GM12878 (cell line): ENCODE measurements at regions not wholly inside any gene's neighbourhood (a gene's known extent, or its start where the extent isn't known, plus 50 kb on each side); places are given as distances from the start of the nearest gene placed in this dataset.

ENCODE experiments used
- ATAC-seq: fragments of 200-7000 bp; cut with Tn5 transposase; 3 replicates; pipeline ENCODE4 v1.9.1; 2020; ENCODE audit warnings: mild to moderate bottlenecking, moderate library complexity
- BruUV-seq: library from RNA; stranded (reverse); fragments of 400-500 nt; replicated peaks from 2 replicates; lab custom pipeline; 2021; lab: Mats Ljungman, UMichigan
- CTCF ChIA-PET: fragments of 300-600 bp; sonication (Branson Sonifier 250); formaldehyde crosslinking; extraction: SDS; loops from one replicate; lab custom pipeline; 2021; ENCODE audit warnings: inconsistent platforms; lab: Yijun Ruan, JAX
- POLR2A ChIA-PET: fragments of 350-600 bp; formaldehyde crosslinking; extraction: SDS; loops from one replicate; lab custom pipeline; 2021; ENCODE audit warnings: inconsistent platforms; lab: Charles Lee
- RAD21 ChIA-PET: fragments of 300-600 bp; sonication (Branson Sonifier 250); formaldehyde crosslinking; loops from one replicate; lab custom pipeline; 2023; ENCODE audit warnings: antibody characterized with exemption; ENCODE audit not compliant: unreplicated experiment; lab: Charles Lee
- SMC1A ChIA-PET: fragments of 300-600 bp; sonication (Branson Sonifier 250); formaldehyde crosslinking; loops from one replicate; lab custom pipeline; 2023; ENCODE audit not compliant: unreplicated experiment, uncharacterized antibody; lab: Charles Lee
- DNase-seq: peaks from one replicate; pipeline ENCODE4 v3.0.0-alpha.2; 2011; ENCODE audit warnings: low read depth, low spot score
- FAIRE-seq: peaks from 3 replicates; lab custom pipeline; 2011; peaks lifted over from hg19 to GRCh38; lab: Jason Lieb, UNC
- H2AFZ ChIP-seq: 2 replicates; pipeline ENCODE4 v1.6.0; 2011; ENCODE audit warnings: low read depth, low read length, control low read depth; ENCODE audit not compliant: control insufficient read depth
- H3K27ac ChIP-seq: 2 replicates; pipeline ENCODE4 v1.5.1; 2011; ENCODE audit warnings: control low read depth; ENCODE audit not compliant: control insufficient read depth, insufficient read depth
- H3K27me3 ChIP-seq, 2 experiments: replicated peaks in 1 of 2; 2 replicates each; pipeline versions ENCODE4 v1.6.0 to v1.6.1; 2011; ENCODE audit warnings: low read length in 1 of 2; ENCODE audit not compliant: control insufficient read depth in 2 of 2, insufficient read depth in 2 of 2
- H3K36me3 ChIP-seq, 2 experiments: 2 replicates each; pipeline ENCODE4 v1.5.1; 2011; ENCODE audit warnings: low read length in 1 of 2; ENCODE audit not compliant: control insufficient read depth in 2 of 2, insufficient read depth in 2 of 2
- H3K4me1 ChIP-seq: 2 replicates; pipeline ENCODE4 v1.6.1; 2011; ENCODE audit warnings: mild to moderate bottlenecking, low read length, moderate library complexity, mixed read lengths; ENCODE audit not compliant: control insufficient read depth, insufficient read depth
- H3K4me2 ChIP-seq: 2 replicates; pipeline ENCODE4 v1.6.0; 2011; ENCODE audit warnings: control low read depth; ENCODE audit not compliant: control insufficient read depth, insufficient read depth
- H3K4me3 ChIP-seq: fragments of 200-600 bp; sonication (generic); 2 replicates; pipeline ENCODE4 v1.5.1; 2016
- H3K79me2 ChIP-seq: 2 replicates; pipeline ENCODE4 v1.6.0; 2011; ENCODE audit warnings: low read length; ENCODE audit not compliant: control insufficient read depth, insufficient read depth
- H3K9ac ChIP-seq: 2 replicates; pipeline ENCODE4 v1.8.0; 2011; ENCODE audit warnings: low read length, control low read depth, mixed read lengths; ENCODE audit not compliant: control insufficient read depth, insufficient read depth
- H3K9me3 ChIP-seq: replicated peaks from 3 replicates; pipeline ENCODE4 v1.5.1; 2011; ENCODE audit warnings: mild to moderate bottlenecking, low read length; ENCODE audit not compliant: control insufficient read depth, insufficient read depth
- H4K20me1 ChIP-seq: 2 replicates; pipeline ENCODE4 v1.6.0; 2011; ENCODE audit not compliant: control insufficient read depth, insufficient read depth
- CEBPB ChIP-seq, 2 experiments: fragments of 150-350 bp in 1 of 2; IDR thresholded peaks; 2 replicates each; pipeline ENCODE4 v1.6.1; 2012 to 2014; ENCODE audit warnings: low read depth in 2 of 2, low read length in 2 of 2, borderline replicate concordance in 1 of 2, inconsistent platforms in 1 of 2
- CHD2 ChIP-seq: IDR thresholded peaks from 2 replicates; pipeline ENCODE4 v1.6.1; 2011; ENCODE audit warnings: low read depth, low read length, improper control_type of control experiment, borderline replicate concordance
- CREM ChIP-seq: IDR thresholded peaks from 2 replicates; pipeline ENCODE4 v1.6.1; 2014; ENCODE audit warnings: antibody characterized with exemption, low read depth
- IRF4 ChIP-seq: IDR thresholded peaks from 2 replicates; pipeline ENCODE4 v1.6.1; 2011; ENCODE audit warnings: low read depth, low read length
- MLLT1 ChIP-seq: fragments of 450-650 bp; IDR thresholded peaks from 2 replicates; pipeline ENCODE4 v1.6.1; 2016; ENCODE audit warnings: mild to moderate bottlenecking
- RCOR1 ChIP-seq: conservative IDR thresholded peaks from 2 replicates; pipeline ENCODE4 v1.6.1; 2012; ENCODE audit warnings: low read depth, low read length, improper control_type of control experiment
- SIN3A ChIP-seq: IDR thresholded peaks from 2 replicates; pipeline ENCODE4 v1.6.1; 2012; ENCODE audit warnings: low read depth, low read length, improper control_type of control experiment
- SKIL ChIP-seq: fragments of 450-650 bp; IDR thresholded peaks from 2 replicates; pipeline ENCODE4 v1.6.1; 2017; ENCODE audit warnings: mild to moderate bottlenecking, low read depth, inconsistent platforms; ENCODE audit not compliant: poor library complexity, severe bottlenecking
- SMC3 ChIP-seq: IDR thresholded peaks from 2 replicates; pipeline ENCODE4 v1.6.1; 2011; ENCODE audit warnings: low read length, improper control_type of control experiment, borderline replicate concordance
- TAF1 ChIP-seq: IDR thresholded peaks from 2 replicates; pipeline ENCODE4 v1.6.1; 2011; ENCODE audit warnings: mild to moderate bottlenecking, low read depth, low read length, borderline replicate concordance
- ZZZ3 ChIP-seq: IDR thresholded peaks from 2 replicates; pipeline ENCODE4 v1.6.1; 2011; ENCODE audit warnings: low read depth; ENCODE audit not compliant: control insufficient read depth, insufficient read length
- WGBS: methylation state at CpG from one replicate; pipeline ENCODE4 v1.1.6; 2016; ENCODE audit warnings: low lambda C conversion rate; ENCODE audit not compliant: insufficient replicate concordance, insufficient coverage; ENCODE audit errors: missing lambda C conversion rate; 5-methylcytosine and 5-hydroxymethylcytosine counted together
- in situ Hi-C: fragments of 300-500 bp; cut with MboI; formaldehyde crosslinking; loops from 9 replicates; pipeline ENCODE4 v1.14.3; 2018; ENCODE audit warnings: mixed read lengths
- intact Hi-C: fragments of 100-400 bp; cut with micrococcal nuclease; formaldehyde crosslinking; loops from one replicate; pipeline ENCODE4 v1.14.2; 2022; ENCODE audit not compliant: unreplicated experiment
- TF ChIP-seq, protein P1 (sequence below): IDR thresholded peaks from 2 replicates; pipeline ENCODE4 v1.6.1; 2011; ENCODE audit warnings: mild to moderate bottlenecking, low read depth, low read length, moderate library complexity; ENCODE audit not compliant: insufficient replicate concordance
- TF ChIP-seq, protein P2 (sequence below): fragments of 450-650 bp; IDR thresholded peaks from 2 replicates; pipeline ENCODE4 v1.6.1; 2018; ENCODE audit warnings: mild to moderate bottlenecking, low read depth, moderate library complexity; ENCODE audit not compliant: partially characterized antibody

DNA sequence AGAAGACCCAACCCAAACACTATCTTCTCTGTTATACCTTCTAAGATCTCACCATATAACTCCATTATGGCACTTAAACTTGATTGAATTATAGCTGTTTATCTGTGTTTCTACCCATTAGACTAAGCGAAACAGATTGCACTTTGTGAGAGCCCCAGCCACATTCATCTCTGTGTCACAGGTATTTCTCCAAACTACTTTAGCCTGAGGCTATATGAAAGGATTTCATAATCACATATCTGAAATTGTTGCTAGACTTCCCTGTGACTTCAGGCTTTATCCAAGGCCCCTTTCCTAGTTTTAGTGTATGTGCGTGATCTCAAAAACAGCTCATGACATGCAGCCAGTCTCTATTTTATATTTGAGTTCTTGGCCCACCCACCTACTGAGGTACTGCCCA lies 745.0 kb upstream of the ACVR2A start (continued):
- TF ChIP-seq, protein P1, sequence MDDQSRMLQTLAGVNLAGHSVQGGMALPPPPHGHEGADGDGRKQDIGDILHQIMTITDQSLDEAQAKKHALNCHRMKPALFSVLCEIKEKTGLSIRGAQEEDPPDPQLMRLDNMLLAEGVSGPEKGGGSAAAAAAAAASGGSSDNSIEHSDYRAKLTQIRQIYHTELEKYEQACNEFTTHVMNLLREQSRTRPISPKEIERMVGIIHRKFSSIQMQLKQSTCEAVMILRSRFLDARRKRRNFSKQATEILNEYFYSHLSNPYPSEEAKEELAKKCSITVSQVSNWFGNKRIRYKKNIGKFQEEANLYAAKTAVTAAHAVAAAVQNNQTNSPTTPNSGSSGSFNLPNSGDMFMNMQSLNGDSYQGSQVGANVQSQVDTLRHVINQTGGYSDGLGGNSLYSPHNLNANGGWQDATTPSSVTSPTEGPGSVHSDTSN, result no peak
- TF ChIP-seq TAF1, result no peak
- no peak for TF ChIP-seq CEBPB (IDR thresholded peaks at IDR 0.05; ENCODE audit: borderline replicate concordance in 1 of 2, low read depth in 2 of 2, low read length in 2 of 2)
- no peak for TF ChIP-seq IRF4
- TF ChIP-seq SKIL, result no peak
- TF ChIP-seq, all 136 proteins: peak for 0

DNA sequence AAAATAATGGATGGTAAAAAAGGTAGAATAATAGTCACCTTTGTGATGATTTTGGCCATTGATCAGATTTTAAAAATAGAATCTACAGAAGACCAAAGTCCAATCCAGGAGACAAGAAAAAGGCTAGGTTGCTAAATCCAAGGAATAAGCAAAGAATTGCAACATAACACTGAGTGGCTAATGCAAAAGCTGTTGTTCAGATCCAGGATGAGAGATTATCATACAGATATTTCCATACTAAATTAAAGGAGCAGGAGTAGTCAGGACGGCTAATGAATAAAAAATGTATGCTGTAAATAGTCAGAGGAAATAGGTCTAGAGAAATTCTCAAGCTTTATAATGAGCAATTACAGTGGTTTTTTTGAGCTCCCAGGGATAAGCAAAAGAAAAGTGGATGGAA lies 745.9 kb upstream of the ACVR2A start:
- H3K4me3 ChIP-seq, result no peak overlapping the region
- ATAC-seq (no peak), DNase-seq (no peak), FAIRE-seq (no peak)
- CTCF ChIA-PET, result interaction anchor here (0.7 to 1.8 kb wide), 3 partner anchors 9 to 812 kb away, joined by 3 to 12 read pairs (median 3); no protein-coding TSS in a partner anchor
- H3K27ac ChIP-seq, result no peak overlapping the region
- WGBS, result 100% methylated on average over 1 of the region's 1 CpG
- no peak overlapping the region for H2AFZ ChIP-seq
- POLR2A ChIA-PET, result no interaction called here
- H3K4me1 ChIP-seq, result no peaks in the 10 kb centered on the region
- H3K9ac ChIP-seq, result no peak overlapping the region
- no peaks in the 10 kb centered on the region for H3K27me3 ChIP-seq
- RAD21 ChIA-PET, result no interaction called here
- no peaks in the 10 kb centered on the region for H3K36me3 ChIP-seq
- no peaks in the 10 kb centered on the region for H4K20me1 ChIP-seq
- BruUV-seq, result no TSS peak
- H3K4me2 ChIP-seq, result no peak overlapping the region
- intact Hi-C loops, result no loop called here
- SMC1A ChIA-PET, result interaction anchor here (1.5 to 1.6 kb wide), 2 partner anchors 8 to 16 kb away, joined by 4 to 5 read pairs; no protein-coding TSS in a partner anchor
- no peaks in the 10 kb centered on the region; the same call in 2 of the 3 replicates for H3K9me3 ChIP-seq
- TF ChIP-seq, protein P2, sequence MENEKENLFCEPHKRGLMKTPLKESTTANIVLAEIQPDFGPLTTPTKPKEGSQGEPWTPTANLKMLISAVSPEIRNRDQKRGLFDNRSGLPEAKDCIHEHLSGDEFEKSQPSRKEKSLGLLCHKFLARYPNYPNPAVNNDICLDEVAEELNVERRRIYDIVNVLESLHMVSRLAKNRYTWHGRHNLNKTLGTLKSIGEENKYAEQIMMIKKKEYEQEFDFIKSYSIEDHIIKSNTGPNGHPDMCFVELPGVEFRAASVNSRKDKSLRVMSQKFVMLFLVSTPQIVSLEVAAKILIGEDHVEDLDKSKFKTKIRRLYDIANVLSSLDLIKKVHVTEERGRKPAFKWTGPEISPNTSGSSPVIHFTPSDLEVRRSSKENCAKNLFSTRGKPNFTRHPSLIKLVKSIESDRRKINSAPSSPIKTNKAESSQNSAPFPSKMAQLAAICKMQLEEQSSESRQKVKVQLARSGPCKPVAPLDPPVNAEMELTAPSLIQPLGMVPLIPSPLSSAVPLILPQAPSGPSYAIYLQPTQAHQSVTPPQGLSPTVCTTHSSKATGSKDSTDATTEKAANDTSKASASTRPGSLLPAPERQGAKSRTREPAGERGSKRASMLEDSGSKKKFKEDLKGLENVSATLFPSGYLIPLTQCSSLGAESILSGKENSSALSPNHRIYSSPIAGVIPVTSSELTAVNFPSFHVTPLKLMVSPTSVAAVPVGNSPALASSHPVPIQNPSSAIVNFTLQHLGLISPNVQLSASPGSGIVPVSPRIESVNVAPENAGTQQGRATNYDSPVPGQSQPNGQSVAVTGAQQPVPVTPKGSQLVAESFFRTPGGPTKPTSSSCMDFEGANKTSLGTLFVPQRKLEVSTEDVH, result no peak
- TF ChIP-seq MLLT1, result no peak
- no peak for TF ChIP-seq RCOR1
- no peak for TF ChIP-seq SMC3
- TF ChIP-seq SIN3A, result no peak
- no peak for TF ChIP-seq CHD2
- no peak for TF ChIP-seq ZZZ3
- TF ChIP-seq CREM, result no peak
- TF ChIP-seq, protein P1, result no peak
- no peaks in the 10 kb centered on the region for H3K79me2 ChIP-seq
- in situ Hi-C loops, result no loop called here
